H9 (cell line): ENCODE measurements at regions not wholly inside any gene's neighbourhood (a gene's known extent, or its start where the extent isn't known, plus 50 kb on each side); places are given as distances from the start of the nearest gene placed in this dataset.

Experiments
- DNase-seq: peaks from one replicate; pipeline ENCODE4 v3.0.0-alpha.2; 2017
- H2AFZ ChIP-seq: one replicate; pipeline ENCODE4 v1.6.1; 2013; ENCODE audit warnings: mild to moderate bottlenecking, low read length, control low read depth, moderate library complexity
- H2AK5ac ChIP-seq: 2 replicates; pipeline ENCODE4 v1.6.1; 2013; ENCODE audit warnings: low read length, control low read depth, mixed read lengths; ENCODE audit not compliant: insufficient read length
- H2BK120ac ChIP-seq: one replicate; pipeline ENCODE4 v1.6.1; 2013; ENCODE audit warnings: low read depth, mild to moderate bottlenecking, low read length, control low read depth, inconsistent platforms; ENCODE audit not compliant: poor library complexity, severe bottlenecking
- H2BK12ac ChIP-seq: 2 replicates; pipeline ENCODE4 v1.6.1; 2013; ENCODE audit warnings: low read length, control low read depth, mixed read lengths, low read depth; ENCODE audit not compliant: insufficient read length
- H2BK15ac ChIP-seq: 2 replicates; pipeline ENCODE4 v1.6.1; 2013; ENCODE audit warnings: low read depth, low read length, control low read depth
- H2BK20ac ChIP-seq: one replicate; pipeline ENCODE4 v1.6.1; 2013; ENCODE audit warnings: low read depth, mild to moderate bottlenecking, low read length, control low read depth, inconsistent platforms; ENCODE audit not compliant: poor library complexity, severe bottlenecking
- H2BK5ac ChIP-seq: 2 replicates; pipeline ENCODE4 v1.6.1; 2013; ENCODE audit warnings: low read length, control low read depth, mixed read lengths; ENCODE audit not compliant: insufficient read length
- H3K14ac ChIP-seq: 2 replicates; pipeline ENCODE4 v1.6.1; 2013; ENCODE audit warnings: low read length, control low read depth; ENCODE audit not compliant: insufficient read depth
- H3K18ac ChIP-seq: 2 replicates; pipeline ENCODE4 v1.6.1; 2013; ENCODE audit warnings: low read depth, mild to moderate bottlenecking, mixed read lengths, low read length, control low read depth; ENCODE audit not compliant: insufficient read length
- H3K23ac ChIP-seq: 2 replicates; pipeline ENCODE4 v1.6.1; 2013; ENCODE audit warnings: low read length, control low read depth, mixed read lengths, low read depth; ENCODE audit not compliant: insufficient read length
- H3K23me2 ChIP-seq: 2 replicates; pipeline ENCODE4 v1.6.1; 2013; ENCODE audit warnings: low read depth, mild to moderate bottlenecking, mixed read lengths, low read length, control low read depth; ENCODE audit not compliant: insufficient read length, poor library complexity, severe bottlenecking
- H3K27ac ChIP-seq: 2 replicates; pipeline ENCODE4 v1.5.1; 2013; ENCODE audit warnings: low read length, control low read depth, mixed read lengths, low read depth; ENCODE audit not compliant: insufficient read length
- H3K27me3 ChIP-seq: 2 replicates; pipeline ENCODE4 v1.6.1; 2013; ENCODE audit warnings: low read length, control low read depth, inconsistent platforms; ENCODE audit not compliant: insufficient read depth
- H3K4ac ChIP-seq: 2 replicates; pipeline ENCODE4 v1.6.1; 2013; ENCODE audit warnings: low read depth, mild to moderate bottlenecking, control low read depth, inconsistent platforms, low read length, moderate library complexity
- H3K4me1 ChIP-seq: 2 replicates; pipeline ENCODE4 v1.6.1; 2013; ENCODE audit warnings: low read length, control low read depth, inconsistent platforms; ENCODE audit not compliant: insufficient read depth
- H3K4me2 ChIP-seq: 2 replicates; pipeline ENCODE4 v1.6.1; 2013; ENCODE audit warnings: low read length, control low read depth, mixed read lengths; ENCODE audit not compliant: insufficient read length, insufficient read depth
- H3K56ac ChIP-seq: 2 replicates; pipeline ENCODE4 v1.6.1; 2013; ENCODE audit warnings: low read depth, mild to moderate bottlenecking, mixed read lengths, low read length, control low read depth; ENCODE audit not compliant: insufficient read length
- H3K79me1 ChIP-seq: 2 replicates; pipeline ENCODE4 v1.6.1; 2013; ENCODE audit warnings: low read depth, mild to moderate bottlenecking, moderate library complexity, low read length, control low read depth, inconsistent platforms; ENCODE audit not compliant: insufficient read depth, poor library complexity, severe bottlenecking
- H3K79me2 ChIP-seq: 2 replicates; pipeline ENCODE4 v1.6.1; 2013; ENCODE audit warnings: low read length, control low read depth, inconsistent platforms; ENCODE audit not compliant: insufficient read depth
- H3K9ac ChIP-seq: 2 replicates; pipeline ENCODE4 v1.6.1; 2013; ENCODE audit warnings: low read length, control low read depth, mixed read lengths; ENCODE audit not compliant: insufficient read length; ENCODE audit errors: extremely low read depth
- H3K9me3 ChIP-seq: one replicate; pipeline ENCODE4 v1.6.1; 2013; ENCODE audit warnings: low read depth, low read length, inconsistent platforms; ENCODE audit not compliant: control insufficient read depth
- H3T11ph ChIP-seq: one replicate; pipeline ENCODE4 v1.6.1; 2013; ENCODE audit warnings: mild to moderate bottlenecking, low read length, control low read depth, inconsistent platforms
- H4K20me1 ChIP-seq: one replicate; pipeline ENCODE4 v1.6.1; 2013; ENCODE audit not compliant: control insufficient read depth, insufficient read length, insufficient read depth
- H4K5ac ChIP-seq: 2 replicates; pipeline ENCODE4 v1.6.1; 2013; ENCODE audit warnings: low read depth, mild to moderate bottlenecking, mixed read lengths, low read length, control low read depth; ENCODE audit not compliant: insufficient read length
- H4K8ac ChIP-seq: replicated peaks from 2 replicates; pipeline ENCODE4 v1.6.1; 2013; ENCODE audit warnings: low read length, control low read depth, mixed read lengths, low read depth; ENCODE audit not compliant: insufficient read length
- H4K91ac ChIP-seq: 2 replicates; pipeline ENCODE4 v1.6.1; 2013; ENCODE audit warnings: low read depth, mild to moderate bottlenecking, moderate library complexity, mixed read lengths, low read length, control low read depth; ENCODE audit not compliant: insufficient read length
- H3K27ac Mint-ChIP-seq, 3 experiments: 2 replicates in 2 of 3; 3 replicates in 1 of 3; pipeline ENCODE4 v1.8.0; 2020 to 2021; ENCODE audit warnings: mixed read lengths in 3 of 3, mild to moderate bottlenecking in 1 of 3, moderate library complexity in 1 of 3
- H3K27me3 Mint-ChIP-seq: 2 replicates; pipeline ENCODE4 v1.8.0; 2021; ENCODE audit warnings: low read depth, mild to moderate bottlenecking, moderate library complexity, mixed read lengths
- H3K36me3 Mint-ChIP-seq, 3 experiments: 2 replicates in 2 of 3; 3 replicates in 1 of 3; pipeline ENCODE4 v1.8.0; 2020 to 2021; ENCODE audit warnings: low read depth in 3 of 3, mixed read lengths in 3 of 3; ENCODE audit not compliant: insufficient read depth in 1 of 3
- H3K4me1 Mint-ChIP-seq, 2 experiments: 2 replicates each; pipeline ENCODE4 v1.8.0; 2020; ENCODE audit warnings: mixed read lengths in 2 of 2
- H3K4me3 Mint-ChIP-seq, 2 experiments: 2 replicates in 1 of 2; 3 replicates in 1 of 2; pipeline ENCODE4 v1.8.0; 2020 to 2021; ENCODE audit warnings: mild to moderate bottlenecking in 2 of 2, mixed read lengths in 2 of 2, moderate library complexity in 1 of 2
- H3K9me3 Mint-ChIP-seq, 2 experiments: 2 replicates in 1 of 2; 3 replicates in 1 of 2; pipeline ENCODE4 v1.8.0; 2020; ENCODE audit warnings: mild to moderate bottlenecking in 2 of 2, mixed read lengths in 2 of 2, moderate library complexity in 1 of 2
- CTCF ChIP-seq: fragments of 200-600 bp; sonication (generic); conservative IDR thresholded peaks from 3 replicates; pipeline ENCODE4 v1.8.0; 2021; ENCODE audit warnings: antibody characterized with exemption, mild to moderate bottlenecking
- WGBS: extraction: QIAGEN DNeasy Blood & Tissue Kit; methylation state at CpG from one replicate; pipeline ENCODE4 v1.1.7; 2013; ENCODE audit warnings: missing lambda C conversion rate, low lambda C conversion rate, mixed read lengths; ENCODE audit not compliant: insufficient read length; ENCODE audit errors: extremely low coverage; 5-methylcytosine and 5-hydroxymethylcytosine counted together

DNA sequence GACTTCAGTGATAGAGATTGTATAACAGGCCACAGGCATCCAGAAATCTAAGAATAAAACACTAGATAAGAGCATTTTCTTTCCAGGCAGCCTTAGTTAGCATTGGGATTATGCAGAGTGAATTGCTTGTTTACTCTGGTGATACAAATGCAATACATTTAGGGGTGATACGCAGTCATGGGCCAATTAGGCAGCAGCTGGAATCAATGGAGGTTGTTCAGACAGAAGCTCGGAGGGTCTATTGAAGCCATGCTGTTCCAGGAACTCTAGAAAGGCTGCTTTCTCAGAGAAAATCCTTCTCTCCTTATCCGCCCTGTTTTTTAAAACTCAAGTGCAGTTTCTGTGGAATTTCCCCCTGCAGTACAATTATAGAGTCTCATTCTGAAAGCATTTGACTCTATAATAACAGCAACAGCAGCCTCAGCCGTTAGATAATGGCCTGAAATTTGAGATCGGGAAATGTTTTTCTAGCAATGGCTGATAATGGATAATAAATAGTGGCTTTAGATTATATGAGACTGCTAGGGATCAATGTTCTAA, 364.3 kb upstream of the HS3ST5 start:
- WGBS: no CpG with 5 or more reads among the region's 5 CpGs
- no peaks in the 10 kb centered on the region for H3K27me3 Mint-ChIP-seq
- Histone ChIP-seq H4K8ac (no peak overlapping the region), H3K23ac (no peak overlapping the region), H4K20me1 (no peaks in the 10 kb centered on the region), H2BK12ac (no peak overlapping the region), H3K79me2 (no peaks in the 10 kb centered on the region), H3K4ac (no peak overlapping the region), H3K4me2 (no peak overlapping the region), H3K79me1 (no peaks in the 10 kb centered on the region), H4K5ac (no peak overlapping the region), H3K27me3 (no peaks in the 10 kb centered on the region), H2BK5ac (no peak overlapping the region), H3K18ac (no peak overlapping the region), H3K14ac (no peak overlapping the region), H3K23me2 (no peaks in the 10 kb centered on the region), H2AK5ac (no peak overlapping the region), H2BK20ac (no peak overlapping the region), H3K27ac (no peak overlapping the region), H3K4me1 (no peaks in the 10 kb centered on the region), H3T11ph (no peak overlapping the region), H4K91ac (no peak overlapping the region), H3K9ac (no peak overlapping the region), H2BK120ac (no peak overlapping the region), H2BK15ac (no peak overlapping the region), H3K56ac (no peak overlapping the region), H2AFZ (peak overlapping the region; percentile 36), H3K9me3 (no peaks in the 10 kb centered on the region)
- no peak for DNase-seq
- H3K9me3 Mint-ChIP-seq: peaks cover 3 to 6% of the 10 kb centered on the region in 2 experiments; a peak in 4 of 5 replicates
- no peak overlapping the region for H3K4me3 Mint-ChIP-seq
- no peak for TF ChIP-seq CTCF
- H3K4me1 Mint-ChIP-seq: peaks cover 13 to 14% of the 10 kb centered on the region in 2 experiments
- 0 out of 7 replicates have a peak overlapping the region, but pooled peaks of 1 of the 3 experiments have one; percentile 47 for H3K27ac Mint-ChIP-seq
- peaks cover 0 to 8% (median 0%) of the 10 kb centered on the region in 3 experiments; a peak in 2 of 7 replicates for H3K36me3 Mint-ChIP-seq
